ENCODE measurements at regions not wholly inside any gene's neighbourhood (a gene's known extent, or its start where the extent isn't known, plus 50 kb on each side); places are given as distances from the start of the nearest gene placed in this dataset.

- DNase-seq, result no peak
- Histone ChIP-seq H3K27ac (ENCODE audit: low read length in 2 of 2) (no peak overlapping the region), H3K36me3 (replicated peaks in 1 of 2; ENCODE audit: control extremely low read depth in 1 of 2, control insufficient read depth in 1 of 2, extremely low read depth in 1 of 2, insufficient read depth in 2 of 2, low read length in 1 of 2) (no peaks in the 10 kb centered on the region), H3K79me2 (ENCODE audit: control insufficient read depth, insufficient read depth, low read length) (no peaks in the 10 kb centered on the region), H3K9ac (ENCODE audit: low read length) (no peak overlapping the region), H3K27me3 (replicated peaks in 1 of 4; ENCODE audit: control extremely low read depth in 1 of 4, control insufficient read depth in 3 of 4, insufficient read depth in 4 of 4, low read length in 3 of 4) (no peaks in the 10 kb centered on the region), H3K4me1 (ENCODE audit: control insufficient read depth in 2 of 2, insufficient read depth in 2 of 2, low read length in 2 of 2) (no peaks in the 10 kb centered on the region), H3K9me3 (ENCODE audit: control extremely low read depth in 1 of 3, control insufficient read depth in 2 of 3, insufficient read depth in 1 of 3, low read length in 2 of 3) (peaks cover 0 to 8% (median 0%) of the 10 kb centered on the region in 3 donors), H3K4me3 (ENCODE audit: control extremely low read depth in 1 of 5, extremely low read depth in 1 of 5, insufficient read depth in 1 of 5, low read depth in 2 of 5, low read length in 4 of 5) (no peak overlapping the region), H3K4me2 (replicated peaks; ENCODE audit: low read depth, low read length, poor library complexity, severe bottlenecking) (no peak overlapping the region), H4K20me1 (ENCODE audit: control insufficient read depth, insufficient read depth, low read length, poor library complexity, severe bottlenecking) (no peaks in the 10 kb centered on the region), H2AFZ (ENCODE audit: insufficient read depth, low read depth, low read length, poor library complexity, severe bottlenecking) (no peak overlapping the region)
- no peak overlapping the region for H3K4me3 Mint-ChIP-seq
- ChIA-PET POLR2A (no interaction called here), CTCF (no interaction called here)
- intact Hi-C loops (cut with micrococcal nuclease), result no loop called here
- H3K27me3 Mint-ChIP-seq, result no peaks in the 10 kb centered on the region
- no peaks in the 10 kb centered on the region for H3K4me1 Mint-ChIP-seq
- no peaks in the 10 kb centered on the region for H3K9me3 Mint-ChIP-seq (ENCODE audit: insufficient read depth)
- TF ChIP-seq EZH2 (IDR thresholded peaks at IDR 0.05; ENCODE audit: borderline replicate concordance, insufficient read depth, low read depth, low read length, poor library complexity, severe bottlenecking) (no peak), CTCF (IDR thresholded peaks at IDR 0.05) (no peak)
- no peak overlapping the region for H3K27ac Mint-ChIP-seq
- 92% methylated on average over 9 of the region's 12 CpGs for WGBS (ENCODE audit: insufficient coverage)
- no peak for ATAC-seq (ENCODE audit: low read depth)
These were observed 1507.5 kb downstream of the EFNA5 start for GRCh38 chr5:106163233-106163632.

- intact Hi-C loops (cut with micrococcal nuclease), result no loop called here
These were observed 1511.1 kb downstream of the EFNA5 start for GRCh38 chr5:106159616-106160015.

More at GRCh38 chr5:106159616-106160015, 1511.1 kb downstream of the EFNA5 start:
- Histone ChIP-seq H2AFZ (ENCODE audit: insufficient read depth, low read depth, low read length, poor library complexity, severe bottlenecking) (no peak overlapping the region), H3K9me3 (ENCODE audit: control extremely low read depth in 1 of 3, control insufficient read depth in 2 of 3, insufficient read depth in 1 of 3, low read length in 2 of 3) (peaks cover 0 to 14% (median 0%) of the 10 kb centered on the region in 3 donors), H3K4me1 (ENCODE audit: control insufficient read depth in 2 of 2, insufficient read depth in 2 of 2, low read length in 2 of 2) (no peaks in the 10 kb centered on the region), H3K9ac (ENCODE audit: low read length) (no peak overlapping the region), H3K4me2 (replicated peaks; ENCODE audit: low read depth, low read length, poor library complexity, severe bottlenecking) (no peak overlapping the region), H4K20me1 (ENCODE audit: control insufficient read depth, insufficient read depth, low read length, poor library complexity, severe bottlenecking) (no peaks in the 10 kb centered on the region), H3K27ac (ENCODE audit: low read length in 2 of 2) (no peak overlapping the region), H3K27me3 (replicated peaks in 1 of 4; ENCODE audit: control extremely low read depth in 1 of 4, control insufficient read depth in 3 of 4, insufficient read depth in 4 of 4, low read length in 3 of 4) (no peaks in the 10 kb centered on the region), H3K36me3 (replicated peaks in 1 of 2; ENCODE audit: control extremely low read depth in 1 of 2, control insufficient read depth in 1 of 2, extremely low read depth in 1 of 2, insufficient read depth in 2 of 2, low read length in 1 of 2) (no peaks in the 10 kb centered on the region), H3K79me2 (ENCODE audit: control insufficient read depth, insufficient read depth, low read length) (no peaks in the 10 kb centered on the region), H3K4me3 (ENCODE audit: control extremely low read depth in 1 of 5, extremely low read depth in 1 of 5, insufficient read depth in 1 of 5, low read depth in 2 of 5, low read length in 4 of 5) (no peak overlapping the region)
- Mint-ChIP-seq H3K9me3 (ENCODE audit: insufficient read depth) (no peaks in the 10 kb centered on the region), H3K4me1 (no peaks in the 10 kb centered on the region), H3K27ac (no peak overlapping the region), H3K4me3 (no peak overlapping the region), H3K27me3 (no peaks in the 10 kb centered on the region)
- DNase-seq (no peak), ATAC-seq (ENCODE audit: low read depth) (no peak)
- ChIA-PET CTCF (no interaction called here), POLR2A (no interaction called here)
- 75% methylated on average over 2 of the region's 2 CpGs for WGBS (ENCODE audit: insufficient coverage)
- no peak for TF ChIP-seq EZH2 (IDR thresholded peaks at IDR 0.05; ENCODE audit: borderline replicate concordance, insufficient read depth, low read depth, low read length, poor library complexity, severe bottlenecking)
- TF ChIP-seq CTCF (IDR thresholded peaks at IDR 0.05), result no peak
